PC-9 (cell line): ENCODE measurements at regions not wholly inside any gene's neighbourhood (a gene's known extent, or its start where the extent isn't known, plus 50 kb on each side); places are given as distances from the start of the nearest gene placed in this dataset.

Source experiments
- BruUV-seq: library from RNA; stranded (reverse); fragments of 400-500 nt; replicated peaks from 2 replicates; lab custom pipeline; 2021; lab: Mats Ljungman, UMichigan
- CTCF ChIA-PET: fragments of 300-600 bp; sonication (Branson Sonifier 250); formaldehyde crosslinking; loops from one replicate; lab custom pipeline; 2022; ENCODE audit warnings: antibody characterized with exemption; lab: Charles Lee
- POLR2A ChIA-PET: fragments of 300-600 bp; sonication (Branson Sonifier 250); formaldehyde crosslinking; loops from one replicate; lab custom pipeline; 2022; ENCODE audit warnings: antibody characterized with exemption; ENCODE audit not compliant: unreplicated experiment; lab: Charles Lee
- DNase-seq, 2 experiments: peaks; one replicate each; pipeline versions ENCODE4 v3.0.0 to v3.0.0-alpha.2; 2015 to 2022; ENCODE audit warnings: mixed read lengths in 1 of 2
- H2AFZ ChIP-seq: fragments of 200-600 bp; sonication (generic); 2 replicates; pipeline ENCODE4 v1.8.1; 2017; ENCODE audit warnings: antibody characterized with exemption
- H3F3A ChIP-seq: fragments of 200-600 bp; sonication (generic); 2 replicates; pipeline ENCODE4 v1.8.1; 2017; ENCODE audit warnings: antibody characterized with exemption, mild to moderate bottlenecking, low read depth; ENCODE audit not compliant: insufficient read depth
- H3K27ac ChIP-seq: fragments of 200-600 bp; sonication (generic); 2 replicates; pipeline ENCODE4 v1.6.1; 2016; ENCODE audit warnings: mixed run types
- H3K27me3 ChIP-seq: fragments of 200-600 bp; sonication (generic); 2 replicates; pipeline ENCODE4 v1.6.1; 2016; ENCODE audit warnings: low read depth, mixed run types; ENCODE audit not compliant: insufficient read depth
- H3K36me3 ChIP-seq: fragments of 200-600 bp; sonication (generic); 2 replicates; pipeline ENCODE4 v1.6.1; 2016; ENCODE audit warnings: low read depth, mixed run types
- H3K4me1 ChIP-seq: fragments of 200-600 bp; sonication (generic); replicated peaks from 2 replicates; pipeline ENCODE4 v1.6.1; 2016; ENCODE audit warnings: mixed run types; ENCODE audit not compliant: insufficient read depth
- H3K4me2 ChIP-seq: fragments of 200-600 bp; sonication (generic); 2 replicates; pipeline ENCODE4 v1.6.1; 2017; ENCODE audit warnings: mixed run types
- H3K4me3 ChIP-seq: fragments of 200-600 bp; sonication (generic); 2 replicates; pipeline ENCODE4 v1.6.1; 2016; ENCODE audit warnings: mixed run types
- H3K79me2 ChIP-seq: fragments of 200-600 bp; sonication (generic); 2 replicates; pipeline ENCODE4 v1.6.1; 2017; ENCODE audit warnings: low read depth, mixed run types
- H3K9me2 ChIP-seq: fragments of 200-600 bp; sonication (generic); 2 replicates; pipeline ENCODE4 v1.8.1; 2017; ENCODE audit warnings: mild to moderate bottlenecking; ENCODE audit not compliant: insufficient read depth
- H3K9me3 ChIP-seq: fragments of 200-600 bp; sonication (generic); 2 replicates; pipeline ENCODE4 v1.8.1; 2016; ENCODE audit warnings: low read depth; ENCODE audit not compliant: insufficient read depth
- H4K20me1 ChIP-seq: fragments of 200-600 bp; sonication (generic); 2 replicates; pipeline ENCODE4 v1.8.1; 2017; ENCODE audit not compliant: insufficient read depth
- EZH2 ChIP-seq: fragments of 200-600 bp; sonication (generic); IDR thresholded peaks from 2 replicates; pipeline ENCODE4 v1.8.0; 2017; ENCODE audit warnings: antibody characterized with exemption, low read depth
- intact Hi-C: fragments of 100-400 bp; cut with micrococcal nuclease; formaldehyde crosslinking; loops from one replicate; pipeline ENCODE4 v1.10.0; 2022; ENCODE audit not compliant: unreplicated experiment
- TF ChIP-seq, protein P1 (sequence below): fragments of 200-600 bp; sonication (generic); conservative IDR thresholded peaks from 2 replicates; pipeline ENCODE4 v1.6.1; 2017; ENCODE audit warnings: mixed run types, antibody characterized with exemption, mild to moderate bottlenecking, moderate library complexity

DNA sequence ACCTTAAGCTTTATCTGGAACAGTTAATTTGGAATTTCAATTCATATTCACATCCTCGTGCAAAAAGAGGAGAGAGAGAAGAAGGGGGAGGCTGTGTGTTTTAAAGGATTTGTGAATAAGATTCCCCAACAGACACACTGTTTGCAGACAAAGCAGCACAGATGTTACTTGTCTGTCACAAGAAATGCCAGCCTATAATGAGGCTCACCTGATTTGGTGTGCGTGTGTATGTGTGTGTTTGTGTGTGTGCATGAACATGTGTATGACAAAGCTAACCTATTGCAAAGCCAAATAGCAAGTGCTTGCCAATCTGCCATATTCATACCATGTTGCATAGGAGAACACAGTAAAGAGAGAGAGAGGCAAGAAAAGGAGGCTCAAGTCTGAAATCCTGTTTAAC is 361.6 kb upstream of the NOVA1 start:
- Histone ChIP-seq H3K27ac (no peak overlapping the region), H3K4me1 (peaks cover 9% of the 10 kb centered on the region), H3K9me2 (no peaks in the 10 kb centered on the region), H3K9me3 (no peaks in the 10 kb centered on the region), H3K27me3 (no peaks in the 10 kb centered on the region), H3K4me2 (no peak overlapping the region), H4K20me1 (no peaks in the 10 kb centered on the region), H3K4me3 (no peak overlapping the region), H3F3A (no peaks in the 10 kb centered on the region), H3K36me3 (no peaks in the 10 kb centered on the region), H2AFZ (no peak overlapping the region), H3K79me2 (no peaks in the 10 kb centered on the region)
- BruUV-seq: no TSS peak
- DNase-seq: no peak
- no peak for TF ChIP-seq EZH2
- TF ChIP-seq, protein P1, sequence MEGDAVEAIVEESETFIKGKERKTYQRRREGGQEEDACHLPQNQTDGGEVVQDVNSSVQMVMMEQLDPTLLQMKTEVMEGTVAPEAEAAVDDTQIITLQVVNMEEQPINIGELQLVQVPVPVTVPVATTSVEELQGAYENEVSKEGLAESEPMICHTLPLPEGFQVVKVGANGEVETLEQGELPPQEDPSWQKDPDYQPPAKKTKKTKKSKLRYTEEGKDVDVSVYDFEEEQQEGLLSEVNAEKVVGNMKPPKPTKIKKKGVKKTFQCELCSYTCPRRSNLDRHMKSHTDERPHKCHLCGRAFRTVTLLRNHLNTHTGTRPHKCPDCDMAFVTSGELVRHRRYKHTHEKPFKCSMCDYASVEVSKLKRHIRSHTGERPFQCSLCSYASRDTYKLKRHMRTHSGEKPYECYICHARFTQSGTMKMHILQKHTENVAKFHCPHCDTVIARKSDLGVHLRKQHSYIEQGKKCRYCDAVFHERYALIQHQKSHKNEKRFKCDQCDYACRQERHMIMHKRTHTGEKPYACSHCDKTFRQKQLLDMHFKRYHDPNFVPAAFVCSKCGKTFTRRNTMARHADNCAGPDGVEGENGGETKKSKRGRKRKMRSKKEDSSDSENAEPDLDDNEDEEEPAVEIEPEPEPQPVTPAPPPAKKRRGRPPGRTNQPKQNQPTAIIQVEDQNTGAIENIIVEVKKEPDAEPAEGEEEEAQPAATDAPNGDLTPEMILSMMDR: no peak
- ChIA-PET POLR2A (no interaction called here), CTCF (no interaction called here)
- intact Hi-C loops: no loop called here

DNA sequence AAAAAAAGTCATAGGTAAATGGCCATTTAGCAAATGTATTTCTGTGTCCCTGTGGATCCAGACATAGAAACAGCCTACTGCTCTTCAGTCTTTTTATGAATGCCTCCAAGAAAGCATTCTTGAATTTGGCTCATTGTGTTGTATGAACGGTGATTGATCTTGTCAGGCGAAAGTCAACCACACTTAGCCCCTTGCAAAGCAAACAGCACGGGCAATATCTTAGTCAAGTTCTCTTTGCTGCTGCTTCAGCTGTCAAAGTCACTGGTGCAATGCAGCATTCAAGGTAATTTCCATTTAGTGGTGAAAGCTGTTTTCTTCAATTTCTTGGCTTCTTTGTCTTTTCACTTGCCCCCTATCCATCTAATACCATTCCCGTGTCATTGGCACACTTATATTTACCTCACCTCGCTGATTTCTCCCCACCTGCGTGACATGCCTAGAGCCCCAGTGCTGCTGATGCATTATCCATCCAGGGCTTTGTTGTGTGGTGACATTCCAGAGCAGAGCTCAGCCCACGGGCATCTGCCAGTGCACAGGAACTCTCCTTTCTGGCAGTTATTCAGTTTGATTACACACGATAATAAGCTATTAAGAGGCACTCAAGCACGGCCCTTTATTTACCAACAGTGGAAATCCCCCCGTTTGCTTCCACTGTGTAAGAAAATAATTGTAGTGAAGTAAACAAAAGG is 362.3 kb upstream of the NOVA1 start:
- Histone ChIP-seq H3K27me3 (no peaks in the 10 kb centered on the region), H3K9me2 (no peaks in the 10 kb centered on the region), H3K79me2 (no peaks in the 10 kb centered on the region), H3F3A (no peaks in the 10 kb centered on the region), H3K27ac (no peak overlapping the region), H3K4me3 (no peak overlapping the region), H3K9me3 (no peaks in the 10 kb centered on the region), H3K4me2 (no peak overlapping the region), H4K20me1 (no peaks in the 10 kb centered on the region), H2AFZ (no peak overlapping the region; the same call in 1 of the 2 replicates), H3K4me1 (peaks cover 9% of the 10 kb centered on the region), H3K36me3 (no peaks in the 10 kb centered on the region)
- POLR2A ChIA-PET: no interaction called here
- TF ChIP-seq, protein P1: no peak
- TF ChIP-seq EZH2: no peak
- CTCF ChIA-PET: interaction anchor here (0.6 kb wide), 1 partner anchor 1744 kb away, joined by 3 read pairs; no protein-coding TSS in a partner anchor
- peak in 1 of 2 experiments; percentile 41 for DNase-seq
- no TSS peak for BruUV-seq
- intact Hi-C loops: no loop called here

DNA sequence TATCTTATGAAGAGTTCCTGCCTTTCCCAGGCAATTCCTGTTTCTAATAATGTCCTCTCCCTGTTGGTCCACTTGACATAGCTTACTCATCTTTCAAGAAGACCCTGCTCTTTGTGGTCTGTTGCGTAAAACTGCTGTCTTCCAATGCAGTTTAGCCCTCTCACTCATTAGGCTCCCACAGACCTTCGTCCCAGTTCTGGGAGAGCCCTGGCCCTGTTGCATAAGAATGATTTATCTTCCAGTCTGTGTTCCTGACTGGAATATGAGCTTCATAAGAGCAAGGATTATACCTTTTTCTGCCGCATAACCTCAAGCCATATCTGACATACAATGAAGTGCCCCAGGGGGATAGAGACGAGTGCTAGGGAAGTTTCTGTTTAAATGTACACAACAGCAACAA is 365.9 kb upstream of the NOVA1 start:
- BruUV-seq: no TSS peak
- Histone ChIP-seq H2AFZ (no peak overlapping the region), H3K9me3 (no peaks in the 10 kb centered on the region), H4K20me1 (no peaks in the 10 kb centered on the region), H3K4me3 (no peak overlapping the region), H3K4me1 (peaks cover 9% of the 10 kb centered on the region), H3K27me3 (no peaks in the 10 kb centered on the region), H3K79me2 (no peaks in the 10 kb centered on the region), H3K9me2 (no peaks in the 10 kb centered on the region), H3K4me2 (peak overlapping the region; percentile 44), H3F3A (no peaks in the 10 kb centered on the region), H3K36me3 (no peaks in the 10 kb centered on the region), H3K27ac (no peak overlapping the region)
- DNase-seq: no peak
- ChIA-PET POLR2A (no interaction called here), CTCF (no interaction called here)
- intact Hi-C loops: no loop called here
- TF ChIP-seq, protein P1: no peak
- no peak for TF ChIP-seq EZH2
